T-helper 2 cell treated with Interferon-gamma antibody and Interleukin-4, amounts not matched to agents 5 μg/mL and 100 μg/mL, for 36 hours (primary cell): ENCODE measurements at regions not wholly inside any gene's neighbourhood (a gene's known extent, or its start where the extent isn't known, plus 50 kb on each side); places are given as distances from the start of the nearest gene placed in this dataset.

ENCODE experiments used
- DNase-seq: peaks from one replicate; pipeline ENCODE4 v3.0.0; 2021; ENCODE audit warnings: low spot score
- H3K27ac Mint-ChIP-seq: one replicate; pipeline ENCODE4 v1.8.0; 2021; ENCODE audit warnings: mild to moderate bottlenecking, mixed read lengths
- H3K27me3 Mint-ChIP-seq: one replicate; pipeline ENCODE4 v1.8.0; 2021; ENCODE audit warnings: low read depth, mixed read lengths
- H3K36me3 Mint-ChIP-seq: one replicate; pipeline ENCODE4 v1.8.0; 2021; ENCODE audit warnings: low read depth, mixed read lengths
- H3K4me1 Mint-ChIP-seq: one replicate; pipeline ENCODE4 v1.8.0; 2021; ENCODE audit warnings: low read depth, mixed read lengths
- H3K4me3 Mint-ChIP-seq: one replicate; pipeline ENCODE4 v1.8.0; 2022; ENCODE audit warnings: mild to moderate bottlenecking, moderate library complexity, mixed read lengths
- H3K9me3 Mint-ChIP-seq: one replicate; pipeline ENCODE4 v1.8.0; 2021; ENCODE audit warnings: mixed read lengths

- Mint-ChIP-seq H3K27ac (no peak overlapping the region), H3K4me1 (no peaks in the 10 kb centered on the region), H3K9me3 (no peaks in the 10 kb centered on the region), H3K36me3 (no peaks in the 10 kb centered on the region), H3K4me3 (no peak overlapping the region), H3K27me3 (no peaks in the 10 kb centered on the region)
- DNase-seq = no peak
These were observed 71.9 kb downstream of the OAT start for GRCh38 chr10:124346831-124347230.

- Mint-ChIP-seq H3K4me1 (peaks cover 2% of the 10 kb centered on the region), H3K9me3 (no peaks in the 10 kb centered on the region), H3K4me3 (no peak overlapping the region), H3K27me3 (no peaks in the 10 kb centered on the region), H3K27ac (no peak overlapping the region), H3K36me3 (no peaks in the 10 kb centered on the region)
- DNase-seq = no peak
These were observed 73.2 kb downstream of the OAT start for GRCh38 chr10:124345521-124345920.

GRCh38 chr10:124344931-124345330, 73.8 kb downstream of the OAT start:
- DNase-seq = no peak
- H3K27me3 Mint-ChIP-seq = no peaks in the 10 kb centered on the region
- no peak overlapping the region for H3K27ac Mint-ChIP-seq
- H3K4me1 Mint-ChIP-seq = peaks cover 2% of the 10 kb centered on the region
- no peak overlapping the region for H3K4me3 Mint-ChIP-seq
- no peaks in the 10 kb centered on the region for H3K9me3 Mint-ChIP-seq
- H3K36me3 Mint-ChIP-seq = no peaks in the 10 kb centered on the region

GRCh38 chr10:124344266-124344590, 74.5 kb downstream of the OAT start:
- peaks cover 2% of the 10 kb centered on the region for H3K4me1 Mint-ChIP-seq
- H3K36me3 Mint-ChIP-seq = no peaks in the 10 kb centered on the region
- H3K9me3 Mint-ChIP-seq = no peaks in the 10 kb centered on the region
- no peak overlapping the region for H3K27ac Mint-ChIP-seq
- no peak overlapping the region for H3K4me3 Mint-ChIP-seq
- no peak for DNase-seq
- no peaks in the 10 kb centered on the region for H3K27me3 Mint-ChIP-seq

- H3K27ac Mint-ChIP-seq = no peak overlapping the region
- H3K27me3 Mint-ChIP-seq = no peaks in the 10 kb centered on the region
- no peaks in the 10 kb centered on the region for H3K9me3 Mint-ChIP-seq
- no peak for DNase-seq
- peaks cover 2% of the 10 kb centered on the region for H3K4me1 Mint-ChIP-seq
- H3K4me3 Mint-ChIP-seq = no peak overlapping the region
- no peaks in the 10 kb centered on the region for H3K36me3 Mint-ChIP-seq
These were observed 75.1 kb downstream of the OAT start for GRCh38 chr10:124343351-124344265.

GRCh38 chr10:124342821-124343170, 75.9 kb downstream of the OAT start:
- no peak overlapping the region for H3K27ac Mint-ChIP-seq
- no peak for DNase-seq

GRCh38 chr10:124342136-124342820, 76.4 kb downstream of the OAT start:
- Mint-ChIP-seq H3K27ac (no peak overlapping the region), H3K36me3 (no peaks in the 10 kb centered on the region), H3K9me3 (no peaks in the 10 kb centered on the region), H3K4me3 (no peak overlapping the region), H3K27me3 (no peaks in the 10 kb centered on the region), H3K4me1 (peaks cover 2% of the 10 kb centered on the region)
- DNase-seq = no peak

More at GRCh38 chr10:124342821-124343170, 75.9 kb downstream of the OAT start:
- Mint-ChIP-seq H3K4me1 (peaks cover 2% of the 10 kb centered on the region), H3K27me3 (no peaks in the 10 kb centered on the region), H3K4me3 (no peak overlapping the region), H3K9me3 (no peaks in the 10 kb centered on the region), H3K36me3 (no peaks in the 10 kb centered on the region)

- Mint-ChIP-seq H3K27ac (no peak overlapping the region), H3K27me3 (no peaks in the 10 kb centered on the region), H3K4me1 (peaks cover 2% of the 10 kb centered on the region), H3K4me3 (no peak overlapping the region), H3K36me3 (no peaks in the 10 kb centered on the region), H3K9me3 (no peaks in the 10 kb centered on the region)
- DNase-seq = peak; percentile 23
These were observed 77.0 kb downstream of the OAT start for GRCh38 chr10:124341768-124342135.

GRCh38 chr10:124340033-124340760, 78.5 kb downstream of the OAT start:
- no peaks in the 10 kb centered on the region for H3K36me3 Mint-ChIP-seq
- peaks cover 2% of the 10 kb centered on the region for H3K4me1 Mint-ChIP-seq
- H3K9me3 Mint-ChIP-seq = no peaks in the 10 kb centered on the region
- H3K27me3 Mint-ChIP-seq = no peaks in the 10 kb centered on the region
- no peak overlapping the region for H3K27ac Mint-ChIP-seq
- DNase-seq = no peak
- H3K4me3 Mint-ChIP-seq = no peak overlapping the region

GRCh38 chr10:124339119-124340032, 79.3 kb downstream of the OAT start:
- no peak overlapping the region for H3K4me3 Mint-ChIP-seq
- no peak for DNase-seq
- H3K36me3 Mint-ChIP-seq = no peaks in the 10 kb centered on the region
- no peaks in the 10 kb centered on the region for H3K27me3 Mint-ChIP-seq
- H3K4me1 Mint-ChIP-seq = peaks cover 2% of the 10 kb centered on the region
- no peaks in the 10 kb centered on the region for H3K9me3 Mint-ChIP-seq
- H3K27ac Mint-ChIP-seq = no peak overlapping the region

- Mint-ChIP-seq H3K9me3 (no peaks in the 10 kb centered on the region), H3K4me1 (peaks cover 2% of the 10 kb centered on the region), H3K4me3 (no peak overlapping the region), H3K27me3 (peaks cover under 1% of the 10 kb centered on the region), H3K36me3 (no peaks in the 10 kb centered on the region), H3K27ac (no peak overlapping the region)
- DNase-seq = no peak
These were observed 80.3 kb downstream of the OAT start for GRCh38 chr10:124338276-124338925.

- no peak for DNase-seq
- Mint-ChIP-seq H3K9me3 (peaks cover 11% of the 10 kb centered on the region), H3K27me3 (peaks cover 10% of the 10 kb centered on the region), H3K27ac (no peak overlapping the region), H3K4me1 (peaks cover 2% of the 10 kb centered on the region), H3K4me3 (no peak overlapping the region), H3K36me3 (no peaks in the 10 kb centered on the region)
These were observed 82.5 kb downstream of the OAT start for GRCh38 chr10:124336186-124336585.

GRCh38 chr10:124333931-124334330, 84.8 kb downstream of the OAT start:
- no peak overlapping the region for H3K4me3 Mint-ChIP-seq
- no peaks in the 10 kb centered on the region for H3K36me3 Mint-ChIP-seq
- no peak overlapping the region for H3K27ac Mint-ChIP-seq
- peaks cover 10% of the 10 kb centered on the region for H3K27me3 Mint-ChIP-seq
- DNase-seq = no peak
- H3K9me3 Mint-ChIP-seq = peaks cover 11% of the 10 kb centered on the region
- no peaks in the 10 kb centered on the region for H3K4me1 Mint-ChIP-seq
